ENCODE measurements at regions not wholly inside any gene's neighbourhood (a gene's known extent, or its start where the extent isn't known, plus 50 kb on each side); places are given as distances from the start of the nearest gene placed in this dataset.

DNA sequence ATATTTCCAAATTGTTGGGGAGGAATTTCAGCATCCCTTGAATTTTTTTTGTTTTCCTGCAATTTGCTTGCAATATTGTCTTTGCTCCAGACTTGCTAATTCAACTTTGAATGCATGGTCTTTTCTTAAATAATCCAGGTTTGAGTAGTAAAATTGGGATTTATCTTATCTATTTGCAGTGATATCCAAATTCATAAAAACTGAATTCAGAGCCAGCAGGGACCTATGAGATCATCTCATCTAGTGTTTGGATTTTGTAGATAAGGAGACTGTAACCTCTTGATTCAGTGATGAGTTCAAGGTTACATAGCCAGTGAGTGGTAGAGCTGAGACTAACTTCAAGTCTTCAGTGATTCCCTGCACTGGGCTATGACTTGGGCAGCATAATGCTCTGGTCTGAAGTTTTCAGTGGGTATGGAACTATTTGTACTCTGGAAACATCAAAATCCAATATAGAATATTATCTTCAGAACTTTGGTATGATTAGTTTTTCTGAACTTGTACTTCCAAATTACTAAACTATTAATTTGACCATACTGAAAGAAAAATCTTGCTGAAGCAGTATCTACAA, 109.4 kb downstream of the DISP1 start (continued):
- TF ChIP-seq, protein P1, sequence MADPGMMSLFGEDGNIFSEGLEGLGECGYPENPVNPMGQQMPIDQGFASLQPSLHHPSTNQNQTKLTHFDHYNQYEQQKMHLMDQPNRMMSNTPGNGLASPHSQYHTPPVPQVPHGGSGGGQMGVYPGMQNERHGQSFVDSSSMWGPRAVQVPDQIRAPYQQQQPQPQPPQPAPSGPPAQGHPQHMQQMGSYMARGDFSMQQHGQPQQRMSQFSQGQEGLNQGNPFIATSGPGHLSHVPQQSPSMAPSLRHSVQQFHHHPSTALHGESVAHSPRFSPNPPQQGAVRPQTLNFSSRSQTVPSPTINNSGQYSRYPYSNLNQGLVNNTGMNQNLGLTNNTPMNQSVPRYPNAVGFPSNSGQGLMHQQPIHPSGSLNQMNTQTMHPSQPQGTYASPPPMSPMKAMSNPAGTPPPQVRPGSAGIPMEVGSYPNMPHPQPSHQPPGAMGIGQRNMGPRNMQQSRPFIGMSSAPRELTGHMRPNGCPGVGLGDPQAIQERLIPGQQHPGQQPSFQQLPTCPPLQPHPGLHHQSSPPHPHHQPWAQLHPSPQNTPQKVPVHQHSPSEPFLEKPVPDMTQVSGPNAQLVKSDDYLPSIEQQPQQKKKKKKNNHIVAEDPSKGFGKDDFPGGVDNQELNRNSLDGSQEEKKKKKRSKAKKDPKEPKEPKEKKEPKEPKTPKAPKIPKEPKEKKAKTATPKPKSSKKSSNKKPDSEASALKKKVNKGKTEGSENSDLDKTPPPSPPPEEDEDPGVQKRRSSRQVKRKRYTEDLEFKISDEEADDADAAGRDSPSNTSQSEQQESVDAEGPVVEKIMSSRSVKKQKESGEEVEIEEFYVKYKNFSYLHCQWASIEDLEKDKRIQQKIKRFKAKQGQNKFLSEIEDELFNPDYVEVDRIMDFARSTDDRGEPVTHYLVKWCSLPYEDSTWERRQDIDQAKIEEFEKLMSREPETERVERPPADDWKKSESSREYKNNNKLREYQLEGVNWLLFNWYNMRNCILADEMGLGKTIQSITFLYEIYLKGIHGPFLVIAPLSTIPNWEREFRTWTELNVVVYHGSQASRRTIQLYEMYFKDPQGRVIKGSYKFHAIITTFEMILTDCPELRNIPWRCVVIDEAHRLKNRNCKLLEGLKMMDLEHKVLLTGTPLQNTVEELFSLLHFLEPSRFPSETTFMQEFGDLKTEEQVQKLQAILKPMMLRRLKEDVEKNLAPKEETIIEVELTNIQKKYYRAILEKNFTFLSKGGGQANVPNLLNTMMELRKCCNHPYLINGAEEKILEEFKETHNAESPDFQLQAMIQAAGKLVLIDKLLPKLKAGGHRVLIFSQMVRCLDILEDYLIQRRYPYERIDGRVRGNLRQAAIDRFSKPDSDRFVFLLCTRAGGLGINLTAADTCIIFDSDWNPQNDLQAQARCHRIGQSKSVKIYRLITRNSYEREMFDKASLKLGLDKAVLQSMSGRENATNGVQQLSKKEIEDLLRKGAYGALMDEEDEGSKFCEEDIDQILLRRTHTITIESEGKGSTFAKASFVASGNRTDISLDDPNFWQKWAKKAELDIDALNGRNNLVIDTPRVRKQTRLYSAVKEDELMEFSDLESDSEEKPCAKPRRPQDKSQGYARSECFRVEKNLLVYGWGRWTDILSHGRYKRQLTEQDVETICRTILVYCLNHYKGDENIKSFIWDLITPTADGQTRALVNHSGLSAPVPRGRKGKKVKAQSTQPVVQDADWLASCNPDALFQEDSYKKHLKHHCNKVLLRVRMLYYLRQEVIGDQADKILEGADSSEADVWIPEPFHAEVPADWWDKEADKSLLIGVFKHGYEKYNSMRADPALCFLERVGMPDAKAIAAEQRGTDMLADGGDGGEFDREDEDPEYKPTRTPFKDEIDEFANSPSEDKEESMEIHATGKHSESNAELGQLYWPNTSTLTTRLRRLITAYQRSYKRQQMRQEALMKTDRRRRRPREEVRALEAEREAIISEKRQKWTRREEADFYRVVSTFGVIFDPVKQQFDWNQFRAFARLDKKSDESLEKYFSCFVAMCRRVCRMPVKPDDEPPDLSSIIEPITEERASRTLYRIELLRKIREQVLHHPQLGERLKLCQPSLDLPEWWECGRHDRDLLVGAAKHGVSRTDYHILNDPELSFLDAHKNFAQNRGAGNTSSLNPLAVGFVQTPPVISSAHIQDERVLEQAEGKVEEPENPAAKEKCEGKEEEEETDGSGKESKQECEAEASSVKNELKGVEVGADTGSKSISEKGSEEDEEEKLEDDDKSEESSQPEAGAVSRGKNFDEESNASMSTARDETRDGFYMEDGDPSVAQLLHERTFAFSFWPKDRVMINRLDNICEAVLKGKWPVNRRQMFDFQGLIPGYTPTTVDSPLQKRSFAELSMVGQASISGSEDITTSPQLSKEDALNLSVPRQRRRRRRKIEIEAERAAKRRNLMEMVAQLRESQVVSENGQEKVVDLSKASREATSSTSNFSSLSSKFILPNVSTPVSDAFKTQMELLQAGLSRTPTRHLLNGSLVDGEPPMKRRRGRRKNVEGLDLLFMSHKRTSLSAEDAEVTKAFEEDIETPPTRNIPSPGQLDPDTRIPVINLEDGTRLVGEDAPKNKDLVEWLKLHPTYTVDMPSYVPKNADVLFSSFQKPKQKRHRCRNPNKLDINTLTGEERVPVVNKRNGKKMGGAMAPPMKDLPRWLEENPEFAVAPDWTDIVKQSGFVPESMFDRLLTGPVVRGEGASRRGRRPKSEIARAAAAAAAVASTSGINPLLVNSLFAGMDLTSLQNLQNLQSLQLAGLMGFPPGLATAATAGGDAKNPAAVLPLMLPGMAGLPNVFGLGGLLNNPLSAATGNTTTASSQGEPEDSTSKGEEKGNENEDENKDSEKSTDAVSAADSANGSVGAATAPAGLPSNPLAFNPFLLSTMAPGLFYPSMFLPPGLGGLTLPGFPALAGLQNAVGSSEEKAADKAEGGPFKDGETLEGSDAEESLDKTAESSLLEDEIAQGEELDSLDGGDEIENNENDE (IDR thresholded peaks at IDR 0.05; ENCODE audit: insufficient replicate concordance, low read length): no peak
- TF ChIP-seq, protein P2, sequence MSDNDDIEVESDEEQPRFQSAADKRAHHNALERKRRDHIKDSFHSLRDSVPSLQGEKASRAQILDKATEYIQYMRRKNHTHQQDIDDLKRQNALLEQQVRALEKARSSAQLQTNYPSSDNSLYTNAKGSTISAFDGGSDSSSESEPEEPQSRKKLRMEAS (IDR thresholded peaks at IDR 0.05): no peak
- no peak for TF ChIP-seq TBP (IDR thresholded peaks at IDR 0.05; ENCODE audit: low read depth, low read length)
- no peak for TF ChIP-seq JUND (IDR thresholded peaks at IDR 0.05; ENCODE audit: low read length)
- no peak for TF ChIP-seq RFX5 (IDR thresholded peaks at IDR 0.05; ENCODE audit: borderline replicate concordance, low read depth, low read length)
- TF ChIP-seq FOSL1 (IDR thresholded peaks at IDR 0.05; ENCODE audit: insufficient read depth, low read depth, low read length): no peak
- no peak for TF ChIP-seq MAFK (IDR thresholded peaks at IDR 0.05; ENCODE audit: low read depth, low read length)
- TF ChIP-seq CTBP2 (IDR thresholded peaks at IDR 0.05; ENCODE audit: borderline replicate concordance, insufficient read depth, insufficient read length, low read length): no peak
- no peak for TF ChIP-seq RNF2 (IDR thresholded peaks at IDR 0.05; ENCODE audit: borderline replicate concordance, low read depth, low read length, missing control alignments, poor library complexity, severe bottlenecking)
- no peak for TF ChIP-seq CREB1 (IDR thresholded peaks at IDR 0.05)
- TF ChIP-seq SP1 (IDR thresholded peaks at IDR 0.05; ENCODE audit: low read depth, low read length): no peak
- no peak for TF ChIP-seq SP2 (IDR thresholded peaks at IDR 0.05; ENCODE audit: low read length)
